GM12873 (cell line): ENCODE measurements at regions not wholly inside any gene's neighbourhood (a gene's known extent, or its start where the extent isn't known, plus 50 kb on each side); places are given as distances from the start of the nearest gene placed in this dataset.

ENCODE experiments used
- CTCF ChIP-seq: IDR thresholded peaks from 2 replicates; pipeline ENCODE4 v1.5.1; 2012; ENCODE audit warnings: low read depth, mild to moderate bottlenecking, moderate library complexity, low read length, control low read depth; ENCODE audit not compliant: insufficient read depth; ENCODE audit errors: missing control alignments

GRCh38 chr3:59503441-59503840, 453.6 kb upstream of the CFAP20DC start:
- no peak for TF ChIP-seq CTCF

GRCh38 chr3:59502806-59503205, 453.0 kb upstream of the CFAP20DC start:
- no peak for TF ChIP-seq CTCF

GRCh38 chr3:59499954-59500353, 450.1 kb upstream of the CFAP20DC start:
- TF ChIP-seq CTCF, result no peak

GRCh38 chr3:59499000-59499399, 449.2 kb upstream of the CFAP20DC start:
- TF ChIP-seq CTCF, result no peak

DNA sequence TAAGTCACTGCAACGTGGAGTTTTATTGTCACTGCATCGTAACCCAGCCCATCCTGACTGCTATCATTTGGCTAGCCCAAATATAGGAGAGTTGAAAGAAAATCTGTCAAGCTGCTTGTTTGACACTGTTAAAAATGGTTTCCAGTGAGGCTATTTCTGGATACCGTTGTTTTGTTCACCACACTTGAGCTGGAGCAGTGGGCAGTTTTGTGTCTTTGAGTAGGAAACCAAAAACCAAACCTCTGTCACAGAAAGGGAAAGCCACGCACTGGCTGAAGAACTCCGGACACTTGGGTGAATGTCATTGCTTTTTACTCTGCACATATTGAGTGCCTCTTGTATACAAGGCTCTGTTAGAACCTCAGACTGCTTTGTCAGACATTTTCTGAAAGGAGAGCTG, 446.4 kb upstream of the CFAP20DC start:
- TF ChIP-seq CTCF, result no peak

DNA sequence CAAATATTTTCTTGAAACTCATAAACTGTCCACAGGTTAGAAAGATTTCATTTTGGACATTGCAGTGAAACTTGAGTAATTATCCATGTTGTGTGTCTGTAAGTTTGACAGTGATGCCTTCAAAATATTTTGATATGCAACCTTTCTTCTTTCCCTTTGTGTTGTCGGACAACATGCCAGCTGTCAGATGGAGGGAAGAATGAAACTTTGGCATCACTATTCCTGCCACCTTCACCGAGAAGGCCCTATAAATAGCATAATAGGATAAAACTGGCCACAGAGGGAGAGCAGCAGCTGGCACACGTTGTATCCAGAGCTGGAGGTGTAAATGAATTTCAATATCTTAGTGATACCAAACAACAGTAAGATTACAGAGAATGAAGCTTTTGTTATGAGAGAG, 436.7 kb upstream of the CFAP20DC start:
- TF ChIP-seq CTCF, result no peak

DNA sequence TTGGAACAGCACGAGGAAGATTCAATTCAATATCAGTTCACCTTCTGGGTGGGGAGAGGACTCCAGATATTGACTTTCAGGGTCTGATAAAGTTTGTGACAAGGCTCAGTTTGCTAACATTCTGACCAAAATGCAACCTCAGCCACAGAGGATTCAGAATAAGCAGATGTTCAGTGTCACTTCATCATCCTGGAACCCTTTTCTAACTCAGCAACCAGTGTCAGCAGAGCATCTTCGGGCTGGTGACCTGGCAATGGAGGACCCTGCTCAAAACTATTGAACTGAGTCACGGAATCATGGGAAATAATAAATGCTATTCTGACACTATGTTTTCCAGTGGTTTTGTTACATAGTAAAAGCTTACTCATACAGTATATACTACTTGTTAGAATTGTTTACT, 433.4 kb upstream of the CFAP20DC start:
- TF ChIP-seq CTCF, result no peak
